ENCODE measurements at regions not wholly inside any gene's neighbourhood (a gene's known extent, or its start where the extent isn't known, plus 50 kb on each side); places are given as distances from the start of the nearest gene placed in this dataset.

DNA sequence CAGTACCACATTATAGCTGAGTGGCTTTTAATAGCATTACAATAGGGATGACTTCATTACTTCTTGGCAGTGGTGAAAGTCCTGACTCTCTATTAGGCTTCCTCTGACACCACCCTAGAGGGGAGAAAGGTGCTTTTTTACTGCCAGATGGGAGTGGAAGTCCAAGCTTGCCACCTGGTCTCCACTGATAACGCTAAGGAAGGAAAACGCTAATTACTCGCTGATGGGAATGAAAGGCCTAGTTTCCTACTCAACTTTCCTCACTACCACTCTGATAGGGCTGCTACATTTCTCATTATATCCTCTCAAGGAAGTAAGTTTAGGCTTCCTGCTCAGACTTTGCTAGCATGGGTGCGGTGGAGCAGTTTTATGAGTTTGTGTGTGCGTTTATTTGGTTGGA is 62.3 kb upstream of the PAGE3 start:
- CTCF ChIA-PET = no interaction called here

DNA sequence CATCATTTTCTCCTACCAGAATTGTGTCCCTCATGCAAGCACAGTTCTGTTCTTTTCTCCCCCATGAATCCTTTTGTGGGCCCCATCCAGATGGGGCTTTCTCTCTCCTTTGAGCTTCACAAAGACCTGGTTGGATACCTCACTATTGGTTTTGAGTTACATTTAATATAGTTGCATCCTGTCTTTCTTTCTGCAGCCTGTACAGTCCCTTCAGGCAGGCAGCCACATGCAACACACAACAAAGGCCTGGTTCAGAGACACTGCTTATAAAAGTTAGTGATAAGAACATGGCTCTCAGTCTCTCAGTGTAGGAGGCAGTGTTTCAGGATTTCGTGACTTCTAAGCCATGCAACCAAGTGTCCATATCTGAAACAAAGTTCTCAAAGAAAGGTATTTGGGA is 70.6 kb upstream of the PAGE3 start:
- Histone ChIP-seq H3K27me3 (ENCODE audit: low read length) (no peaks in the 10 kb centered on the region), H3K4me1 (ENCODE audit: insufficient read depth, low read length) (no peaks in the 10 kb centered on the region)
- CTCF ChIA-PET = no interaction called here

More for the DNA sequence above, 62.3 kb upstream of the PAGE3 start:
- Histone ChIP-seq H3K9me2 (replicated peaks; ENCODE audit: low read length) (no peaks in the 10 kb centered on the region), H3K27me3 (ENCODE audit: low read length) (0 out of 2 replicates have a peak, but pooled peaks cover 9% of the 10 kb centered on the region), H4K20me1 (ENCODE audit: low read length) (no peaks in the 10 kb centered on the region), H3K4me3 (ENCODE audit: low read length) (no peak overlapping the region), H3K79me2 (ENCODE audit: low read length) (no peaks in the 10 kb centered on the region), H2AFZ (ENCODE audit: low read length) (no peak overlapping the region), H3K36me3 (ENCODE audit: low read depth, low read length) (no peaks in the 10 kb centered on the region), H3K9me3 (ENCODE audit: low read length) (no peaks in the 10 kb centered on the region), H3K4me2 (ENCODE audit: low read length) (no peak overlapping the region), H3K27ac (ENCODE audit: low read length) (no peak overlapping the region), H3K4me1 (ENCODE audit: insufficient read depth, low read length) (no peaks in the 10 kb centered on the region), H3F3A (ENCODE audit: low read length, unreplicated experiment) (no peaks in the 10 kb centered on the region), H3K9ac (ENCODE audit: low read length) (no peak overlapping the region)
- TF ChIP-seq, protein P1, sequence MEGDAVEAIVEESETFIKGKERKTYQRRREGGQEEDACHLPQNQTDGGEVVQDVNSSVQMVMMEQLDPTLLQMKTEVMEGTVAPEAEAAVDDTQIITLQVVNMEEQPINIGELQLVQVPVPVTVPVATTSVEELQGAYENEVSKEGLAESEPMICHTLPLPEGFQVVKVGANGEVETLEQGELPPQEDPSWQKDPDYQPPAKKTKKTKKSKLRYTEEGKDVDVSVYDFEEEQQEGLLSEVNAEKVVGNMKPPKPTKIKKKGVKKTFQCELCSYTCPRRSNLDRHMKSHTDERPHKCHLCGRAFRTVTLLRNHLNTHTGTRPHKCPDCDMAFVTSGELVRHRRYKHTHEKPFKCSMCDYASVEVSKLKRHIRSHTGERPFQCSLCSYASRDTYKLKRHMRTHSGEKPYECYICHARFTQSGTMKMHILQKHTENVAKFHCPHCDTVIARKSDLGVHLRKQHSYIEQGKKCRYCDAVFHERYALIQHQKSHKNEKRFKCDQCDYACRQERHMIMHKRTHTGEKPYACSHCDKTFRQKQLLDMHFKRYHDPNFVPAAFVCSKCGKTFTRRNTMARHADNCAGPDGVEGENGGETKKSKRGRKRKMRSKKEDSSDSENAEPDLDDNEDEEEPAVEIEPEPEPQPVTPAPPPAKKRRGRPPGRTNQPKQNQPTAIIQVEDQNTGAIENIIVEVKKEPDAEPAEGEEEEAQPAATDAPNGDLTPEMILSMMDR (conservative IDR thresholded peaks at IDR 0.05; ENCODE audit: low read depth, low read length) = no peak
- no peak for TF ChIP-seq EZH2 (IDR thresholded peaks at IDR 0.05; ENCODE audit: low read length, unreplicated experiment)
- no peak for TF ChIP-seq EZH2phosphoT487 (IDR thresholded peaks at IDR 0.05; ENCODE audit: borderline replicate concordance, low read length)
- intact Hi-C loops (cut with micrococcal nuclease) = no loop called here
- POLR2A ChIA-PET (ENCODE audit: unreplicated experiment) = no interaction called here
- no TSS peak for BruUV-seq (replicated peaks)
- ATAC-seq = no peak
- no peak for DNase-seq

DNA sequence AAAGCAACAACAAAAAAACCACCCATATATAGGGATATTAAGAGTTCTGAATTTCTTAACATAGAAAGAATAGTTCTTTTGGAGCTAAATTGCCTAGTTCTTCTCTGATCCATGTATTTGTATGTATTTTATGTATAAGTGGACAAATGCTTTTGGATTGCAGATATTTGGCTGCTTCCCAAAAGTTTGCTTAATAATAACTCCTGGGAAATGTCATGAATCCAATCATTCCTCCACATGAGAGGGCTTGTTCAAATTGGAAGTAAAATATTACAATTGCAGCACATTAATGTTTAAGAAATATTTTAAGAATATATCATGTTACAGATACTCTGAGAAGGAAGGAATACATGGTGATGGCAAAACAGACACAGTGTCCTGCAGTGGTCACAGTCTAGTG is 71.5 kb upstream of the PAGE3 start:
- no peaks in the 10 kb centered on the region for H3K9me3 ChIP-seq (ENCODE audit: low read length)
- H3K36me3 ChIP-seq (ENCODE audit: low read depth, low read length) = no peaks in the 10 kb centered on the region
- DNase-seq (no peak), ATAC-seq (no peak)
- no peak overlapping the region for H3K4me3 ChIP-seq (ENCODE audit: low read length)
- H3F3A ChIP-seq (ENCODE audit: low read length, unreplicated experiment) = no peaks in the 10 kb centered on the region
- intact Hi-C loops (cut with micrococcal nuclease) = no loop called here
- no peak overlapping the region for H3K27ac ChIP-seq (ENCODE audit: low read length)
- H3K79me2 ChIP-seq (ENCODE audit: low read length) = no peaks in the 10 kb centered on the region
- TF ChIP-seq EZH2 (IDR thresholded peaks at IDR 0.05; ENCODE audit: low read length, unreplicated experiment) = no peak
- TF ChIP-seq EZH2phosphoT487 (IDR thresholded peaks at IDR 0.05; ENCODE audit: borderline replicate concordance, low read length) = no peak
- TF ChIP-seq, protein P1 (conservative IDR thresholded peaks at IDR 0.05; ENCODE audit: low read depth, low read length) = no peak
- H3K4me2 ChIP-seq (ENCODE audit: low read length) = no peak overlapping the region
- no peak overlapping the region for H3K9ac ChIP-seq (ENCODE audit: low read length)
- POLR2A ChIA-PET (ENCODE audit: unreplicated experiment) = no interaction called here
- no peaks in the 10 kb centered on the region for H4K20me1 ChIP-seq (ENCODE audit: low read length)
- no peaks in the 10 kb centered on the region for H3K4me1 ChIP-seq (ENCODE audit: insufficient read depth, low read length)
- H2AFZ ChIP-seq (ENCODE audit: low read length) = no peak overlapping the region
- no peaks in the 10 kb centered on the region for H3K9me2 ChIP-seq (replicated peaks; ENCODE audit: low read length)
- CTCF ChIA-PET = no interaction called here
- no TSS peak for BruUV-seq (replicated peaks)
- H3K27me3 ChIP-seq (ENCODE audit: low read length) = no peaks in the 10 kb centered on the region

More for the DNA sequence above, 70.6 kb upstream of the PAGE3 start:
- Histone ChIP-seq H2AFZ (ENCODE audit: low read length) (no peak overlapping the region), H3K27ac (ENCODE audit: low read length) (no peak overlapping the region), H3K9me3 (ENCODE audit: low read length) (no peaks in the 10 kb centered on the region), H3K79me2 (ENCODE audit: low read length) (no peaks in the 10 kb centered on the region), H3K9ac (ENCODE audit: low read length) (no peak overlapping the region), H3K36me3 (ENCODE audit: low read depth, low read length) (no peaks in the 10 kb centered on the region), H3K9me2 (replicated peaks; ENCODE audit: low read length) (no peaks in the 10 kb centered on the region), H3K4me2 (ENCODE audit: low read length) (no peak overlapping the region), H3F3A (ENCODE audit: low read length, unreplicated experiment) (no peaks in the 10 kb centered on the region), H4K20me1 (ENCODE audit: low read length) (no peaks in the 10 kb centered on the region), H3K4me3 (ENCODE audit: low read length) (no peak overlapping the region)
- no TSS peak for BruUV-seq (replicated peaks)
- intact Hi-C loops (cut with micrococcal nuclease) = no loop called here
- POLR2A ChIA-PET (ENCODE audit: unreplicated experiment) = no interaction called here
- DNase-seq (no peak), ATAC-seq (no peak)
- no peak for TF ChIP-seq EZH2phosphoT487 (IDR thresholded peaks at IDR 0.05; ENCODE audit: borderline replicate concordance, low read length)
- TF ChIP-seq, protein P1 (conservative IDR thresholded peaks at IDR 0.05; ENCODE audit: low read depth, low read length) = no peak
- TF ChIP-seq EZH2 (IDR thresholded peaks at IDR 0.05; ENCODE audit: low read length, unreplicated experiment) = no peak

All from PC-3 (cell line).